ENCODE measurements at regions not wholly inside any gene's neighbourhood (a gene's known extent, or its start where the extent isn't known, plus 50 kb on each side); places are given as distances from the start of the nearest gene placed in this dataset.

DNA sequence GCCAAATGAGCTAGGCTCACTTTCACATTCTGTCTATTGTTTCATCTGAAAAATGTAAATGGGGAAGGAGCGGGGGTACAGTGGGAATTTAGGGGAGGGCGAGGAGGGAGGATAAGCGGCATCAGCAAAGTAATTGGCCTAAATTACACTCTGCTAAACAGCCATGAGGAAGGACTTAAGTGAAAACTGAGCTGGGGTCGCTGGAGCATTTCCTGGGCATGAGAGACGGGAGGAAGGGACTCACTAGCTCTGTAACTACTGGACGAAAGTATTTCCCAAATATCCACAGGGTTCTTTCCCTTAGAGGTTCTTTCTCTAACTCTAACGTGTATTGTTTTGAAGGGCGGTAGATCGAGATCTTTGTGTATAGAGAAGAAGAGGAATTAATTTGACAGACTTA, 418.0 kb downstream of the SOX2 start:
- no peak for TF ChIP-seq POLR2A (IDR thresholded peaks at IDR 0.05)
- TF ChIP-seq, protein P1, sequence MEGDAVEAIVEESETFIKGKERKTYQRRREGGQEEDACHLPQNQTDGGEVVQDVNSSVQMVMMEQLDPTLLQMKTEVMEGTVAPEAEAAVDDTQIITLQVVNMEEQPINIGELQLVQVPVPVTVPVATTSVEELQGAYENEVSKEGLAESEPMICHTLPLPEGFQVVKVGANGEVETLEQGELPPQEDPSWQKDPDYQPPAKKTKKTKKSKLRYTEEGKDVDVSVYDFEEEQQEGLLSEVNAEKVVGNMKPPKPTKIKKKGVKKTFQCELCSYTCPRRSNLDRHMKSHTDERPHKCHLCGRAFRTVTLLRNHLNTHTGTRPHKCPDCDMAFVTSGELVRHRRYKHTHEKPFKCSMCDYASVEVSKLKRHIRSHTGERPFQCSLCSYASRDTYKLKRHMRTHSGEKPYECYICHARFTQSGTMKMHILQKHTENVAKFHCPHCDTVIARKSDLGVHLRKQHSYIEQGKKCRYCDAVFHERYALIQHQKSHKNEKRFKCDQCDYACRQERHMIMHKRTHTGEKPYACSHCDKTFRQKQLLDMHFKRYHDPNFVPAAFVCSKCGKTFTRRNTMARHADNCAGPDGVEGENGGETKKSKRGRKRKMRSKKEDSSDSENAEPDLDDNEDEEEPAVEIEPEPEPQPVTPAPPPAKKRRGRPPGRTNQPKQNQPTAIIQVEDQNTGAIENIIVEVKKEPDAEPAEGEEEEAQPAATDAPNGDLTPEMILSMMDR (IDR thresholded peaks at IDR 0.05): no peak

Data from uterus (tissue), 2 donors.